H1 (cell line): ENCODE measurements at regions not wholly inside any gene's neighbourhood (a gene's known extent, or its start where the extent isn't known, plus 50 kb on each side); places are given as distances from the start of the nearest gene placed in this dataset.

Source experiments
- CTCF ChIA-PET: fragments of 300-600 bp; sonication (Branson Sonifier 250); formaldehyde crosslinking; loops from one replicate; lab custom pipeline; 2021; ENCODE audit not compliant: partially characterized antibody; lab: Charles Lee
- POLR2A ChIA-PET: fragments of 300-600 bp; sonication (Branson Sonifier 250); formaldehyde crosslinking; loops from one replicate; lab custom pipeline; 2021; ENCODE audit warnings: inconsistent platforms; ENCODE audit not compliant: partially characterized antibody; lab: Charles Lee
- DNase-seq, 2 experiments: peaks; one replicate each; pipeline versions ENCODE4 v3.0.0 to v3.0.0-alpha.2; 2010 to 2022; ENCODE audit warnings: low spot score in 2 of 2, low read depth in 1 of 2, mixed read lengths in 1 of 2
- FAIRE-seq: peaks from 2 replicates; lab custom pipeline; 2011; peaks lifted over from hg19 to GRCh38; lab: Jason Lieb, UNC
- H2AFZ ChIP-seq: 2 replicates; pipeline ENCODE4 v1.8.1; 2012; ENCODE audit warnings: low read length, inconsistent platforms
- H2AK5ac ChIP-seq: 2 replicates; pipeline ENCODE4 v1.6.1; 2013; ENCODE audit warnings: low read depth, low read length
- H2BK120ac ChIP-seq: replicated peaks from 2 replicates; pipeline ENCODE3; 2013; ENCODE audit warnings: low read depth, low read length, inconsistent platforms
- H2BK12ac ChIP-seq: 2 replicates; pipeline ENCODE4 v1.6.1; 2013; ENCODE audit warnings: low read depth, low read length
- H2BK15ac ChIP-seq: 2 replicates; pipeline ENCODE4 v1.6.1; 2013; ENCODE audit warnings: low read length
- H2BK20ac ChIP-seq: 2 replicates; pipeline ENCODE4 v1.6.1; 2013; ENCODE audit warnings: low read length
- H2BK5ac ChIP-seq: 2 replicates; pipeline ENCODE4 v1.6.1; 2013; ENCODE audit warnings: low read depth, low read length
- H3K14ac ChIP-seq: 2 replicates; pipeline ENCODE4 v1.6.1; 2013; ENCODE audit warnings: inconsistent platforms; ENCODE audit not compliant: insufficient read length
- H3K18ac ChIP-seq: 2 replicates; pipeline ENCODE4 v1.6.1; 2013; ENCODE audit warnings: low read length; ENCODE audit errors: extremely low read depth
- H3K23ac ChIP-seq: 2 replicates; pipeline ENCODE4 v1.6.1; 2013; ENCODE audit warnings: inconsistent platforms; ENCODE audit not compliant: insufficient read length
- H3K23me2 ChIP-seq: 2 replicates; pipeline ENCODE4 v1.6.1; 2013; ENCODE audit warnings: low read depth, low read length
- H3K27ac ChIP-seq: 2 replicates; pipeline ENCODE4 v1.6.1; 2011; ENCODE audit warnings: low read depth, low read length, inconsistent platforms
- H3K27me3 ChIP-seq, 4 experiments: replicated peaks in 1 of 4; 1 replicate in 1 of 4; 2 replicates in 3 of 4; pipeline versions ENCODE4 v1.6.1 to v1.8.1; 2011 to 2013; ENCODE audit warnings: low read length in 3 of 4, mild to moderate bottlenecking in 3 of 4, inconsistent platforms in 2 of 4, mixed read lengths in 2 of 4, moderate library complexity in 1 of 4; ENCODE audit not compliant: control insufficient read depth in 3 of 4, insufficient read depth in 3 of 4; ENCODE audit errors: extremely low read depth in 1 of 4
- H3K36me3 ChIP-seq, 4 experiments: 2 replicates each; pipeline versions ENCODE4 v1.6.1 to v1.8.1; 2011 to 2013; ENCODE audit warnings: mild to moderate bottlenecking in 4 of 4, low read length in 3 of 4, moderate library complexity in 2 of 4, control low read depth in 1 of 4, inconsistent platforms in 1 of 4; ENCODE audit not compliant: insufficient read depth in 4 of 4, control insufficient read depth in 2 of 4
- H3K4ac ChIP-seq: replicated peaks from 2 replicates; pipeline ENCODE3; 2013; ENCODE audit warnings: low read length, low read depth, mixed read lengths, inconsistent platforms; ENCODE audit not compliant: insufficient read length
- H3K4me1 ChIP-seq, 4 experiments: replicated peaks in 1 of 4; 1 replicate in 1 of 4; 2 replicates in 3 of 4; pipeline versions ENCODE4 v1.6.1 to v1.8.1; 2011 to 2013; ENCODE audit warnings: low read length in 3 of 4, inconsistent platforms in 2 of 4, mixed read lengths in 1 of 4; ENCODE audit not compliant: insufficient read depth in 4 of 4, control insufficient read depth in 3 of 4
- H3K4me2 ChIP-seq, 2 experiments: 2 replicates each; pipeline versions ENCODE4 v1.6.1 to v1.8.1; 2011 to 2013; ENCODE audit warnings: low read depth in 2 of 2, low read length in 2 of 2, control low read depth in 1 of 2, inconsistent platforms in 1 of 2, mild to moderate bottlenecking in 1 of 2; ENCODE audit not compliant: insufficient read depth in 1 of 2
- H3K4me3 ChIP-seq, 4 experiments: fragments of 200-600, 300-600 bp in 1 of 4; sonication (generic), shearing (Covaris generic), sonication (Bioruptor Twin) in 1 of 4; 2 replicates each; pipeline versions ENCODE4 v1.5.1 to v1.8.1; 2011 to 2016; ENCODE audit warnings: low read length in 4 of 4, low read depth in 3 of 4, control low read depth in 2 of 4, inconsistent platforms in 2 of 4, mild to moderate bottlenecking in 2 of 4, mixed read lengths in 1 of 4, moderate library complexity in 1 of 4; ENCODE audit not compliant: insufficient read depth in 2 of 4; ENCODE audit errors: extremely low read depth in 1 of 4
- H3K56ac ChIP-seq: replicated peaks from 2 replicates; pipeline ENCODE3; 2013; ENCODE audit warnings: low read depth, mild to moderate bottlenecking, mixed read lengths, low read length, inconsistent platforms; ENCODE audit not compliant: insufficient read length
- H3K79me1 ChIP-seq: 2 replicates; pipeline ENCODE4 v1.6.1; 2013; ENCODE audit warnings: low read depth, low read length, control low read depth
- H3K79me2 ChIP-seq, 2 experiments: 2 replicates each; pipeline versions ENCODE4 v1.6.1 to v1.8.1; 2012 to 2013; ENCODE audit warnings: low read length in 2 of 2, mild to moderate bottlenecking in 2 of 2, inconsistent platforms in 1 of 2; ENCODE audit not compliant: insufficient read depth in 2 of 2, control insufficient read depth in 1 of 2
- H3K9ac ChIP-seq, 4 experiments: replicated peaks in 1 of 4; 1 replicate in 1 of 4; 2 replicates in 3 of 4; pipeline versions ENCODE4 v1.6.1 to v1.8.1; 2011 to 2013; ENCODE audit warnings: low read depth in 3 of 4, low read length in 3 of 4, control low read depth in 2 of 4, mild to moderate bottlenecking in 2 of 4, moderate library complexity in 2 of 4, inconsistent platforms in 1 of 4; ENCODE audit errors: extremely low read depth in 1 of 4
- H3K9me3 ChIP-seq, 2 experiments: 2 replicates each; pipeline versions ENCODE4 v1.6.1 to v1.8.1; 2012 to 2013; ENCODE audit warnings: mild to moderate bottlenecking in 2 of 2, moderate library complexity in 2 of 2, control low read depth in 1 of 2, inconsistent platforms in 1 of 2, low read depth in 1 of 2, low read length in 1 of 2, mixed read lengths in 1 of 2; ENCODE audit not compliant: insufficient read depth in 2 of 2
- H4K20me1 ChIP-seq, 2 experiments: replicated peaks in 1 of 2; 2 replicates each; pipeline versions ENCODE3 to v1.8.1; 2011 to 2013; ENCODE audit warnings: inconsistent platforms in 2 of 2, low read length in 2 of 2, mild to moderate bottlenecking in 1 of 2; ENCODE audit not compliant: insufficient read depth in 2 of 2, control insufficient read depth in 1 of 2
- H4K5ac ChIP-seq: 2 replicates; pipeline ENCODE4 v1.6.1; 2013; ENCODE audit warnings: low read length, low read depth, mixed read lengths, inconsistent platforms; ENCODE audit not compliant: insufficient read length
- H4K8ac ChIP-seq: 2 replicates; pipeline ENCODE4 v1.8.0; 2013; ENCODE audit warnings: mild to moderate bottlenecking, moderate library complexity, low read length, inconsistent platforms; ENCODE audit not compliant: insufficient read depth; ENCODE audit errors: extremely low read depth
- H4K91ac ChIP-seq: replicated peaks from 2 replicates; pipeline ENCODE3; 2013; ENCODE audit warnings: low read length, mixed read lengths, inconsistent platforms; ENCODE audit not compliant: insufficient read length
- CBX8 ChIP-seq: fragments of 300-800, 300-1000 bp; sonication (generic); IDR thresholded peaks from 2 replicates; pipeline ENCODE4 v1.7.1; 2016; ENCODE audit warnings: low read depth, low read length, borderline replicate concordance
- HDAC2 ChIP-seq, 2 experiments: fragments of 300-600 bp in 1 of 2; sonication (generic) in 1 of 2; IDR thresholded peaks; 2 replicates each; pipeline ENCODE4 v1.6.1; 2011 to 2012; ENCODE audit warnings: low read depth in 2 of 2, low read length in 2 of 2, mild to moderate bottlenecking in 2 of 2, moderate library complexity in 2 of 2, borderline replicate concordance in 1 of 2, inconsistent platforms in 1 of 2
- KDM1A ChIP-seq: fragments of 200-600, 300-600 bp; sonication (generic); IDR thresholded peaks from 2 replicates; pipeline ENCODE4 v1.7.1; 2016; ENCODE audit warnings: mild to moderate bottlenecking, low read length, borderline replicate concordance
- KDM5A ChIP-seq: fragments of 200-600 bp; IDR thresholded peaks from 2 replicates; pipeline ENCODE4 v1.7.1; 2012; ENCODE audit warnings: mild to moderate bottlenecking, low read length, inconsistent platforms, mixed read lengths
- MAFK ChIP-seq: IDR thresholded peaks from 2 replicates; pipeline ENCODE4 v1.6.1; 2012; ENCODE audit warnings: low read depth, mild to moderate bottlenecking, improper control_type of control experiment, low read length
- PHF8 ChIP-seq: fragments of 200-600 bp; sonication (generic); conservative IDR thresholded peaks from 2 replicates; pipeline ENCODE4 v1.7.1; 2012; ENCODE audit warnings: low read depth, mild to moderate bottlenecking, inconsistent platforms, low read length, moderate library complexity
- POLR2A ChIP-seq, 2 experiments: IDR thresholded peaks; 1 replicate in 1 of 2; 2 replicates in 1 of 2; pipeline ENCODE4 v1.6.1; 2011; ENCODE audit warnings: low read depth in 2 of 2, low read length in 2 of 2, mild to moderate bottlenecking in 2 of 2; ENCODE audit errors: control extremely low read depth in 1 of 2
- RFX5 ChIP-seq: IDR thresholded peaks from 2 replicates; pipeline ENCODE4 v1.6.1; 2011; ENCODE audit warnings: low read depth, low read length, improper control_type of control experiment, borderline replicate concordance
- SAP30 ChIP-seq: fragments of 300-600 bp; sonication (generic); IDR thresholded peaks from 2 replicates; pipeline ENCODE4 v1.7.1; 2012; ENCODE audit warnings: low read length, moderate library complexity, mild to moderate bottlenecking, inconsistent platforms; ENCODE audit not compliant: insufficient read depth, insufficient replicate concordance
- SRF ChIP-seq: IDR thresholded peaks from 2 replicates; pipeline ENCODE4 v1.6.1; 2011; ENCODE audit warnings: mild to moderate bottlenecking, low read depth, low read length, moderate library complexity
- TEAD4 ChIP-seq: IDR thresholded peaks from 2 replicates; pipeline ENCODE4 v1.6.1; 2012; ENCODE audit warnings: low read depth, low read length, inconsistent platforms, mixed read lengths
- YY1 ChIP-seq: IDR thresholded peaks from 2 replicates; pipeline ENCODE4 v1.6.1; 2011; ENCODE audit warnings: low read depth, mild to moderate bottlenecking, low read length
- WGBS, 2 experiments: shearing (Covaris generic) in 1 of 2; methylation state at CpG; one replicate each; pipeline versions ENCODE4 v1.1.6 to v1.1.7; 2013 to 2015; ENCODE audit warnings: low lambda C conversion rate in 2 of 2, mixed read lengths in 2 of 2, inconsistent platforms in 1 of 2, low coverage in 1 of 2, missing lambda C conversion rate in 1 of 2; ENCODE audit not compliant: insufficient replicate concordance in 2 of 2, insufficient coverage in 1 of 2, insufficient read length in 1 of 2; ENCODE audit errors: extremely low coverage in 1 of 2, missing lambda C conversion rate in 1 of 2; 5-methylcytosine and 5-hydroxymethylcytosine counted together

GRCh38 chr7:112699725-112700513 is 90.3 kb downstream of the TMEM168 start:
- no peak overlapping the region for H2BK5ac ChIP-seq
- no peaks in the 10 kb centered on the region for H3K79me1 ChIP-seq
- no peak overlapping the region for H2BK20ac ChIP-seq
- no peak overlapping the region for H3K56ac ChIP-seq
- no peak overlapping the region for H3K4me2 ChIP-seq
- H4K91ac ChIP-seq = no peak overlapping the region
- no peak overlapping the region for H3K27ac ChIP-seq
- 83% methylated on average over 4 of the region's 4 CpGs; no CpG with 5 or more reads in 1 of the 2 experiments for WGBS, 2 experiments
- no peak overlapping the region for H4K8ac ChIP-seq
- no peak overlapping the region for H3K9ac ChIP-seq
- FAIRE-seq = no peak
- H2BK120ac ChIP-seq = no peak overlapping the region
- H3K4me3 ChIP-seq = no peak overlapping the region
- H3K18ac ChIP-seq = no peak overlapping the region
- H3K4ac ChIP-seq = no peak overlapping the region
- H3K9me3 ChIP-seq = peaks cover 0 to 9% of the 10 kb centered on the region in 2 experiments; a peak in 2 of 4 replicates
- CTCF ChIA-PET = no interaction called here
- no peaks in the 10 kb centered on the region for H3K36me3 ChIP-seq
- no peaks in the 10 kb centered on the region for H4K20me1 ChIP-seq
- no peak overlapping the region for H3K14ac ChIP-seq
- H3K27me3 ChIP-seq = no peaks in the 10 kb centered on the region
- H3K23ac ChIP-seq = no peak overlapping the region
- no peak overlapping the region for H2BK12ac ChIP-seq
- POLR2A ChIA-PET = no interaction called here
- no peak overlapping the region for H2AK5ac ChIP-seq
- no peaks in the 10 kb centered on the region for H3K23me2 ChIP-seq
- no peaks in the 10 kb centered on the region for H3K79me2 ChIP-seq
- no peak for DNase-seq
- no peak overlapping the region for H4K5ac ChIP-seq
- H3K4me1 ChIP-seq = no peaks in the 10 kb centered on the region
- no peak overlapping the region for H2AFZ ChIP-seq
- no peak overlapping the region for H2BK15ac ChIP-seq
- TF ChIP-seq MAFK (no peak), HDAC2 (IDR thresholded peaks at IDR 0.05; ENCODE audit: borderline replicate concordance in 1 of 2, low read depth in 2 of 2, low read length in 2 of 2) (no peak), PHF8 (no peak), SRF (no peak), YY1 (no peak), POLR2A (IDR thresholded peaks at IDR 0.05; ENCODE audit: control extremely low read depth in 1 of 2, low read depth in 2 of 2, low read length in 2 of 2) (no peak), KDM1A (no peak), TEAD4 (no peak), SAP30 (no peak), RFX5 (no peak), KDM5A (no peak), CBX8 (no peak)
